Astrocyte (in vitro differentiated cells and primary cell): ENCODE measurements at regions not wholly inside any gene's neighbourhood (a gene's known extent, or its start where the extent isn't known, plus 50 kb on each side); places are given as distances from the start of the nearest gene placed in this dataset.

Experiments used
- DNase-seq: peaks from one replicate; pipeline ENCODE4 v3.0.0-alpha.2; 2010; ENCODE audit warnings: low read depth
- FAIRE-seq: peaks from 2 replicates; lab custom pipeline; 2011; peaks lifted over from hg19 to GRCh38; lab: Jason Lieb, UNC
- H2AFZ ChIP-seq: 2 replicates; pipeline ENCODE4 v1.6.0; 2012; ENCODE audit warnings: low read depth, low read length, inconsistent platforms
- H3K27ac ChIP-seq: 2 replicates; pipeline ENCODE4 v1.5.1; 2011; ENCODE audit warnings: low read depth, low read length, inconsistent platforms
- H3K27me3 ChIP-seq: 2 replicates; pipeline ENCODE4 v1.6.0; 2011; ENCODE audit warnings: low read length, inconsistent platforms; ENCODE audit not compliant: insufficient read depth
- H3K36me3 ChIP-seq: 2 replicates; pipeline ENCODE4 v1.5.1; 2011; ENCODE audit warnings: low read length, inconsistent platforms; ENCODE audit not compliant: insufficient read depth
- H3K4me1 ChIP-seq: 2 replicates; pipeline ENCODE4 v1.5.1; 2011; ENCODE audit warnings: low read length, inconsistent platforms; ENCODE audit not compliant: insufficient read depth
- H3K4me2 ChIP-seq: 2 replicates; pipeline ENCODE4 v1.6.0; 2012; ENCODE audit warnings: low read length, inconsistent platforms
- H3K4me3 ChIP-seq: 2 replicates; pipeline ENCODE4 v1.5.1; 2011; ENCODE audit warnings: low read depth, mild to moderate bottlenecking, low read length, inconsistent platforms; ENCODE audit not compliant: insufficient read depth
- H3K79me2 ChIP-seq: 2 replicates; pipeline ENCODE4 v1.6.0; 2012; ENCODE audit warnings: mild to moderate bottlenecking, low read length, inconsistent platforms; ENCODE audit not compliant: insufficient read depth
- H3K9ac ChIP-seq: 2 replicates; pipeline ENCODE4 v1.6.0; 2012; ENCODE audit warnings: mild to moderate bottlenecking, low read length, inconsistent platforms
- H3K9me3 ChIP-seq: 2 replicates; pipeline ENCODE4 v1.5.1; 2012; ENCODE audit warnings: low read depth, mild to moderate bottlenecking, low read length, inconsistent platforms; ENCODE audit not compliant: insufficient read depth
- H4K20me1 ChIP-seq: 2 replicates; pipeline ENCODE4 v1.6.0; 2012; ENCODE audit warnings: low read length, inconsistent platforms; ENCODE audit not compliant: insufficient read depth
- H3K27ac Mint-ChIP-seq: one replicate; pipeline ENCODE4 v1.8.0; 2021; ENCODE audit warnings: mild to moderate bottlenecking, mixed read lengths; ENCODE audit not compliant: unreplicated experiment
- H3K27me3 Mint-ChIP-seq: one replicate; pipeline ENCODE4 v1.8.0; 2021; ENCODE audit warnings: low read depth, mixed read lengths; ENCODE audit not compliant: unreplicated experiment
- H3K36me3 Mint-ChIP-seq: one replicate; pipeline ENCODE4 v1.8.0; 2021; ENCODE audit warnings: low read depth, mixed read lengths; ENCODE audit not compliant: unreplicated experiment
- H3K4me1 Mint-ChIP-seq: one replicate; pipeline ENCODE4 v1.8.0; 2021; ENCODE audit warnings: low read depth, mixed read lengths; ENCODE audit not compliant: unreplicated experiment
- H3K4me3 Mint-ChIP-seq: one replicate; pipeline ENCODE4 v1.8.0; 2021; ENCODE audit warnings: mild to moderate bottlenecking, moderate library complexity, mixed read lengths; ENCODE audit not compliant: unreplicated experiment
- H3K9me3 Mint-ChIP-seq: one replicate; pipeline ENCODE4 v1.8.0; 2021; ENCODE audit warnings: mild to moderate bottlenecking, mixed read lengths; ENCODE audit not compliant: unreplicated experiment
- EZH2 ChIP-seq: IDR thresholded peaks from 2 replicates; pipeline ENCODE4 v1.6.1; 2012; ENCODE audit warnings: mild to moderate bottlenecking, low read length, inconsistent platforms; ENCODE audit not compliant: insufficient read depth
- TF ChIP-seq, protein P1 (sequence below): IDR thresholded peaks from 2 replicates; pipeline ENCODE4 v1.5.1; 2011; ENCODE audit warnings: low read depth, mild to moderate bottlenecking, inconsistent platforms, low read length, moderate library complexity; ENCODE audit not compliant: insufficient read depth

DNA sequence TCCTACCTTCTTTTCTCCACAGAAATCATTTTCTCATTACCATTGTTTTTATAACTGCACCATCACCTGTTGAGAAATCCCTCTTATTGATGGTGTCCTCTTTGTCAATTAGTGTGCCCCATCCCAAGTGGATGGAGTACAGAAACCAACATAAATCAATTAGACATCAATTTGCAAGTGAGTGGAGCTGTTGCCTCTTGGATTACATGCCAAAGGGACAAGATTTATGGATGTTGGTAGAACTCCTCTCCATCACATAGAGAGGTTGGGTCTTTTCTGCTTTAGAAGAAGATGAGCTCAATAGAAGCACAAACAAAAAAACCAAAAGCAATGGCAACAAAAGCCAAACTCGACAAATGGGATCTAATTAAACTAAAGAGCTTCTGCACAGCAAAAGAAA is 973.5 kb downstream of the CDH11 start:
- Mint-ChIP-seq H3K4me3 (no peak overlapping the region), H3K36me3 (no peaks in the 10 kb centered on the region), H3K27ac (no peak overlapping the region), H3K27me3 (no peaks in the 10 kb centered on the region), H3K9me3 (no peaks in the 10 kb centered on the region), H3K4me1 (peaks cover 17% of the 10 kb centered on the region)
- Histone ChIP-seq H3K27me3 (no peaks in the 10 kb centered on the region), H3K4me2 (no peak overlapping the region), H3K4me3 (no peak overlapping the region), H3K4me1 (no peaks in the 10 kb centered on the region), H3K9ac (no peak overlapping the region), H3K79me2 (no peaks in the 10 kb centered on the region), H2AFZ (no peak overlapping the region), H3K36me3 (no peaks in the 10 kb centered on the region), H3K27ac (no peak overlapping the region), H3K9me3 (no peaks in the 10 kb centered on the region), H4K20me1 (no peaks in the 10 kb centered on the region)
- TF ChIP-seq, protein P1, sequence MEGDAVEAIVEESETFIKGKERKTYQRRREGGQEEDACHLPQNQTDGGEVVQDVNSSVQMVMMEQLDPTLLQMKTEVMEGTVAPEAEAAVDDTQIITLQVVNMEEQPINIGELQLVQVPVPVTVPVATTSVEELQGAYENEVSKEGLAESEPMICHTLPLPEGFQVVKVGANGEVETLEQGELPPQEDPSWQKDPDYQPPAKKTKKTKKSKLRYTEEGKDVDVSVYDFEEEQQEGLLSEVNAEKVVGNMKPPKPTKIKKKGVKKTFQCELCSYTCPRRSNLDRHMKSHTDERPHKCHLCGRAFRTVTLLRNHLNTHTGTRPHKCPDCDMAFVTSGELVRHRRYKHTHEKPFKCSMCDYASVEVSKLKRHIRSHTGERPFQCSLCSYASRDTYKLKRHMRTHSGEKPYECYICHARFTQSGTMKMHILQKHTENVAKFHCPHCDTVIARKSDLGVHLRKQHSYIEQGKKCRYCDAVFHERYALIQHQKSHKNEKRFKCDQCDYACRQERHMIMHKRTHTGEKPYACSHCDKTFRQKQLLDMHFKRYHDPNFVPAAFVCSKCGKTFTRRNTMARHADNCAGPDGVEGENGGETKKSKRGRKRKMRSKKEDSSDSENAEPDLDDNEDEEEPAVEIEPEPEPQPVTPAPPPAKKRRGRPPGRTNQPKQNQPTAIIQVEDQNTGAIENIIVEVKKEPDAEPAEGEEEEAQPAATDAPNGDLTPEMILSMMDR, result no peak
- no peak for TF ChIP-seq EZH2
- DNase-seq (no peak), FAIRE-seq (no peak)

DNA sequence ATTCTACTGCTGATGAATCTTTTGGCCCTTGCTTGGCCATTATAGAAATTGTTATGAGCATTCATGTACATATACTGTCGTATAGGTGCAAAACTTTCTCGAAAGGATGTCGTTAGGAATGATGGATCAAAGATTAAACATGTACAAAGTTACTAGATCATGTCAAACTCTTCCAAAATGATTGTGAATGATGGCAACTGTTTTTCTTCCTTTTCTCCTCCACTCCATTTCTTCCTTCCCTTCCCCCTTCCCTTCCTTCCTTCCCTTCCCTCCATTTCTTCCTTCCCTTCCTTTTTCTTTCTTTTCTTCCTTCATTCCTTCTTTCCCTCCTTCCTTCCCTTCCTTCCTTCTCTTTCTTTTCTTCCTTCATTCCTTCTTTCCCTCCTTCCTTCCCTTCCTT is 973.9 kb downstream of the CDH11 start:
- DNase-seq (no peak), FAIRE-seq (no peak)

GRCh38 chr16:64144617-64145016 is 977.2 kb downstream of the CDH11 start:
- FAIRE-seq, result peak; percentile 80
- Mint-ChIP-seq H3K9me3 (no peaks in the 10 kb centered on the region), H3K4me3 (no peak overlapping the region), H3K36me3 (no peaks in the 10 kb centered on the region), H3K27ac (no peak overlapping the region), H3K4me1 (peaks cover 4% of the 10 kb centered on the region), H3K27me3 (no peaks in the 10 kb centered on the region)
- Histone ChIP-seq H3K27ac (no peak overlapping the region), H3K27me3 (no peaks in the 10 kb centered on the region), H3K4me1 (no peaks in the 10 kb centered on the region), H3K4me3 (no peak overlapping the region), H3K9ac (no peak overlapping the region), H3K9me3 (no peaks in the 10 kb centered on the region), H4K20me1 (no peaks in the 10 kb centered on the region), H3K36me3 (no peaks in the 10 kb centered on the region), H3K4me2 (no peak overlapping the region), H3K79me2 (no peaks in the 10 kb centered on the region), H2AFZ (no peak overlapping the region)
- DNase-seq, result no peak
- TF ChIP-seq EZH2, result no peak
- TF ChIP-seq, protein P1, result no peak

More for the DNA sequence above, 973.9 kb downstream of the CDH11 start:
- Histone ChIP-seq H3K27ac (no peak overlapping the region), H2AFZ (no peak overlapping the region), H4K20me1 (no peaks in the 10 kb centered on the region), H3K9me3 (no peaks in the 10 kb centered on the region), H3K36me3 (no peaks in the 10 kb centered on the region), H3K4me1 (no peaks in the 10 kb centered on the region), H3K4me3 (no peak overlapping the region), H3K79me2 (no peaks in the 10 kb centered on the region), H3K27me3 (no peaks in the 10 kb centered on the region), H3K4me2 (no peak overlapping the region), H3K9ac (no peak overlapping the region)
- Mint-ChIP-seq H3K4me3 (no peak overlapping the region), H3K4me1 (peaks cover 13% of the 10 kb centered on the region), H3K36me3 (no peaks in the 10 kb centered on the region), H3K27ac (no peak overlapping the region), H3K27me3 (no peaks in the 10 kb centered on the region), H3K9me3 (no peaks in the 10 kb centered on the region)
- TF ChIP-seq, protein P1, result no peak
- no peak for TF ChIP-seq EZH2
